GM10248 (cell line): ENCODE measurements at regions not wholly inside any gene's neighbourhood (a gene's known extent, or its start where the extent isn't known, plus 50 kb on each side); places are given as distances from the start of the nearest gene placed in this dataset.
"Not testable (repeated sequence)": the region's sequence is repeated elsewhere in the genome, so short reads cannot be mapped to it uniquely, and the experiment has no call there.

Source experiments
- CTCF ChIA-PET: fragments of 300-600 bp; sonication (Branson Sonifier 250); formaldehyde crosslinking; extraction: SDS; loops from one replicate; lab custom pipeline; 2021; ENCODE audit warnings: antibody characterized with exemption; lab: Yijun Ruan, JAX
- POLR2A ChIA-PET: fragments of 350-650 bp; sonication (Branson Sonifier 250); formaldehyde crosslinking; extraction: SDS; loops from one replicate; lab custom pipeline; 2020; ENCODE audit warnings: antibody characterized with exemption; lab: Yijun Ruan, JAX
- DNase-seq: peaks from one replicate; pipeline ENCODE4 v3.0.0; 2012; ENCODE audit errors: extremely low spot score
- TF ChIP-seq, protein P1 (sequence below): IDR thresholded peaks from 2 replicates; pipeline ENCODE4 v1.5.1; 2012; ENCODE audit warnings: mild to moderate bottlenecking, low read depth; ENCODE audit errors: extremely low read depth, missing control alignments, control extremely low read depth

DNA sequence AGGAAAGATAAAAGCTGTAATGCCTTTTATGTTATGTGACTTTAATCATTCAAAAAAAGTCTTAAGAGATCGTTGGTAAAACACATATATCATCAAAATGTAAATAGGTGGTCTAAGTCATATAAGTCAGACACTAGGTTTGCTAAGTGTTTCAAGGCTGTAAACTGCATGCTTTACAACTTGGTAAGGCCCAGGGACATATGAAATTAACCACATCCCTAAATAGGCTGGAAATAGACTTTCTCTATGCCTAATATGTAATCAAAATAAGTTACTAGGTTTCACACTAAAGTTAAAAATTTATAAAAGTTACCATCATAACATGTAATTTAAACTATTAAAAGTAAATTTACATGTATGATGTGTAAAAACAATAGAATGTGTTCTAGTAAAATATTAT is 946.3 kb upstream of the LRATD1 start:
- no peak for DNase-seq
- TF ChIP-seq, protein P1, sequence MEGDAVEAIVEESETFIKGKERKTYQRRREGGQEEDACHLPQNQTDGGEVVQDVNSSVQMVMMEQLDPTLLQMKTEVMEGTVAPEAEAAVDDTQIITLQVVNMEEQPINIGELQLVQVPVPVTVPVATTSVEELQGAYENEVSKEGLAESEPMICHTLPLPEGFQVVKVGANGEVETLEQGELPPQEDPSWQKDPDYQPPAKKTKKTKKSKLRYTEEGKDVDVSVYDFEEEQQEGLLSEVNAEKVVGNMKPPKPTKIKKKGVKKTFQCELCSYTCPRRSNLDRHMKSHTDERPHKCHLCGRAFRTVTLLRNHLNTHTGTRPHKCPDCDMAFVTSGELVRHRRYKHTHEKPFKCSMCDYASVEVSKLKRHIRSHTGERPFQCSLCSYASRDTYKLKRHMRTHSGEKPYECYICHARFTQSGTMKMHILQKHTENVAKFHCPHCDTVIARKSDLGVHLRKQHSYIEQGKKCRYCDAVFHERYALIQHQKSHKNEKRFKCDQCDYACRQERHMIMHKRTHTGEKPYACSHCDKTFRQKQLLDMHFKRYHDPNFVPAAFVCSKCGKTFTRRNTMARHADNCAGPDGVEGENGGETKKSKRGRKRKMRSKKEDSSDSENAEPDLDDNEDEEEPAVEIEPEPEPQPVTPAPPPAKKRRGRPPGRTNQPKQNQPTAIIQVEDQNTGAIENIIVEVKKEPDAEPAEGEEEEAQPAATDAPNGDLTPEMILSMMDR, result no peak
- CTCF ChIA-PET, result no interaction called here
- POLR2A ChIA-PET, result no interaction called here

DNA sequence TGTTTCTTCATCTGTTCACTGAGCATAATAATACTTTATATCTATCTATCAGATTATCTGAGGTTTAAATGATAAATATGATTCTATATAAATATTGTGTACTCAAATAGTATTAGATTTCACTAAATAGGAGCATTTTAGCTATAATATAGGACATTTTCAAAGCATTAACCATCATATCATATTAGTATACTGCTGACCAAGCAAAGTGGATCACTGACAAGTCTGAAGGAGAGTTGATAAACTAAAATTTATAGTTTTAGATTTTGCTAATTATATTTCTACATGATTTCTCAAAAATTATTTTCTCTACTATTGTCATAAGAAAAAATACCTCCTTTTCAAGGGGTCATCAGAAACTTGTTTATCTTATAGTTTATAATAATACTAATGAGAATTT is 937.8 kb upstream of the LRATD1 start:
- DNase-seq, result no peak
- CTCF ChIA-PET, result no interaction called here
- POLR2A ChIA-PET, result no interaction called here
- TF ChIP-seq, protein P1, result no peak

DNA sequence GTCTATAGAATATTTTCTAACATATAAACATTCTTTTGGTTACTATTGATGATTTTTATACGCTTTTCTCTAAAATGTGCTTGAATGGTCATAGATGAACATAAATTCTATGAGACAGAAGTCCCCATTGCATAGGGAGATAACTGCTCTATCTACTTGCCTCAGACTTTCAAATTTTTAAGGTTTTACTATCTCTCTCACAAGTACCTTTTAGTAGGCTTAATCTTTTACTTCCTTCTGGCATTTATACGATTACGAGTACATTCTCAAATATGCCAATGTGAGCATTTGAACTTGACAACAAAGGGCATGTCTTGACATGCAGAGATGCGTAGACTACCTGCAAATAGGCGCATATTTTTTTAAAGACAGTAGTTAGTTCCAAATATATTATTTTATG is 935.9 kb upstream of the LRATD1 start:
- TF ChIP-seq, protein P1, result no peak
- CTCF ChIA-PET, result no interaction called here
- DNase-seq, result no peak
- POLR2A ChIA-PET, result no interaction called here

GRCh38 chr2:13698847-13699246 is 933.7 kb upstream of the LRATD1 start:
- no peak for DNase-seq
- TF ChIP-seq, protein P1, result no peak
- ChIA-PET POLR2A (no interaction called here), CTCF (no interaction called here)

DNA sequence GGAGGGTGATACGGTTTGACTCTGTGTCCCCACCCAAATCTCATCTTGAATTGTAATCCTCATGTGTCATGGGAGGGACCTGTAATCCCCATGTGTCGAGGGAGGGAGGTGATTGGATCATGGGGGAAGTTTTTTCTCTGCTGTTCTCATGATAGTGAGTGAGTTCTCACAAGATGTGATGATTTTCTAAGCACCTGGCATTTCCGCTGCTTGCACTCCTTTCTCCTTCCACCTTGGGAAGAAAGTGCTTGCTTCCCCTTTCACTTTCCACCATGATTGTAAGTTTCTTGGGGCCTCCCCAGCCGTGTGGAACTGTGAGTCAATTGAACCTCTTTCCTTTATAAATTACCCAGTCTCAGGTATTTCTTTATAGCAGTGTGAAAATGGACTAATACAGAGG is 932.6 kb upstream of the LRATD1 start:
- CTCF ChIA-PET, DNase-seq, POLR2A ChIA-PET: not testable (repeated sequence)

DNA sequence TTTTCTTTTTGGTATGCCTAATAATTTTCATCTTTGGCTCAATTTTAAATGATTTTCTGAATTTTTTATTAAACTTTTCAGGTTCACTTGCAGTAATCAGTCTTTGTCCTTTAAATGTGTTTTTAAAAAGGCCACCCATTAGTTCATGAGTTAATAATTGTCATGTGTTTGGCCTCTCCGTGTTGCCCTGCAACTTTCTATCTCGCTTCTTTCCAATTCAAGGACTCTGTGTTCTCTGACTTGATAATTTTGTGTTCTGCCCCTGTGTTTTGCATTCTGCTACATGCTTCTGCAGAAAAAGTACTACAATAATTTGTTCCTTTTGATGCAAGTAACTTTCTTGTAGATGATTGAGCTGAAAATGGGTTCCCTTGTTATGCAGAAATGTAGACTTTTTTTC is 921.4 kb upstream of the LRATD1 start:
- TF ChIP-seq, protein P1, result no peak
- POLR2A ChIA-PET, result no interaction called here
- DNase-seq, result no peak
- CTCF ChIA-PET, result no interaction called here

GRCh38 chr2:13714466-13714865 is 918.1 kb upstream of the LRATD1 start:
- CTCF ChIA-PET, result no interaction called here
- TF ChIP-seq, protein P1, result no peak
- no peak for DNase-seq
- POLR2A ChIA-PET, result no interaction called here
